HG03045 (cell line): ENCODE measurements at regions not wholly inside any gene's neighbourhood (a gene's known extent, or its start where the extent isn't known, plus 50 kb on each side); places are given as distances from the start of the nearest gene placed in this dataset.

ENCODE experiments used
- ATAC-seq: cut with Tn5 transposase; IDR thresholded peaks from one replicate; pipeline ENCODE4 v1.9.1; 2021; ENCODE audit warnings: mild to moderate bottlenecking, moderate library complexity; ENCODE audit not compliant: unreplicated experiment

GRCh38 chr7:68442931-68443631 is 1155.2 kb upstream of the AUTS2 start:
- ATAC-seq = no peak

- ATAC-seq = no peak
Observed at GRCh38 chr7:68444042-68444441, 1154.2 kb upstream of the AUTS2 start.

GRCh38 chr7:68444956-68445355 is 1153.3 kb upstream of the AUTS2 start:
- no peak for ATAC-seq

- no peak for ATAC-seq
Observed at GRCh38 chr7:68446183-68446582, 1152.1 kb upstream of the AUTS2 start.

- ATAC-seq = no peak
Observed at GRCh38 chr7:68449099-68449498, 1149.2 kb upstream of the AUTS2 start.

GRCh38 chr7:68449816-68450215 is 1148.5 kb upstream of the AUTS2 start:
- no peak for ATAC-seq

GRCh38 chr7:68454931-68455330 is 1143.3 kb upstream of the AUTS2 start:
- ATAC-seq = no peak

GRCh38 chr7:68456469-68456868 is 1141.8 kb upstream of the AUTS2 start:
- ATAC-seq = no peak

- no peak for ATAC-seq
Observed at GRCh38 chr7:68457481-68457880, 1140.8 kb upstream of the AUTS2 start.

- no peak for ATAC-seq
Observed at GRCh38 chr7:68458010-68458908, 1140.0 kb upstream of the AUTS2 start.

GRCh38 chr7:68461430-68461829 is 1136.8 kb upstream of the AUTS2 start:
- no peak for ATAC-seq

GRCh38 chr7:68470836-68471435 is 1127.3 kb upstream of the AUTS2 start:
- ATAC-seq = no peak

GRCh38 chr7:68472688-68473087 is 1125.6 kb upstream of the AUTS2 start:
- no peak for ATAC-seq

- no peak for ATAC-seq
Observed at GRCh38 chr7:68474661-68475216, 1123.5 kb upstream of the AUTS2 start.

- no peak for ATAC-seq
Observed at GRCh38 chr7:68476966-68477365, 1121.3 kb upstream of the AUTS2 start.

- no peak for ATAC-seq
Observed at GRCh38 chr7:68478326-68478725, 1119.9 kb upstream of the AUTS2 start.

- no peak for ATAC-seq
Observed at GRCh38 chr7:68482800-68483199, 1115.5 kb upstream of the AUTS2 start.

GRCh38 chr7:68484731-68485130 is 1113.5 kb upstream of the AUTS2 start:
- ATAC-seq = no peak

- no peak for ATAC-seq
Observed at GRCh38 chr7:68485253-68485917, 1112.9 kb upstream of the AUTS2 start.

GRCh38 chr7:68488341-68489060 is 1109.8 kb upstream of the AUTS2 start:
- ATAC-seq = no peak
